ENCODE measurements at regions not wholly inside any gene's neighbourhood (a gene's known extent, or its start where the extent isn't known, plus 50 kb on each side); places are given as distances from the start of the nearest gene placed in this dataset.

- TF ChIP-seq, protein P1, sequence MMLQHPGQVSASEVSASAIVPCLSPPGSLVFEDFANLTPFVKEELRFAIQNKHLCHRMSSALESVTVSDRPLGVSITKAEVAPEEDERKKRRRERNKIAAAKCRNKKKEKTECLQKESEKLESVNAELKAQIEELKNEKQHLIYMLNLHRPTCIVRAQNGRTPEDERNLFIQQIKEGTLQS (IDR thresholded peaks at IDR 0.05): no peak
- TF ChIP-seq, protein P2, sequence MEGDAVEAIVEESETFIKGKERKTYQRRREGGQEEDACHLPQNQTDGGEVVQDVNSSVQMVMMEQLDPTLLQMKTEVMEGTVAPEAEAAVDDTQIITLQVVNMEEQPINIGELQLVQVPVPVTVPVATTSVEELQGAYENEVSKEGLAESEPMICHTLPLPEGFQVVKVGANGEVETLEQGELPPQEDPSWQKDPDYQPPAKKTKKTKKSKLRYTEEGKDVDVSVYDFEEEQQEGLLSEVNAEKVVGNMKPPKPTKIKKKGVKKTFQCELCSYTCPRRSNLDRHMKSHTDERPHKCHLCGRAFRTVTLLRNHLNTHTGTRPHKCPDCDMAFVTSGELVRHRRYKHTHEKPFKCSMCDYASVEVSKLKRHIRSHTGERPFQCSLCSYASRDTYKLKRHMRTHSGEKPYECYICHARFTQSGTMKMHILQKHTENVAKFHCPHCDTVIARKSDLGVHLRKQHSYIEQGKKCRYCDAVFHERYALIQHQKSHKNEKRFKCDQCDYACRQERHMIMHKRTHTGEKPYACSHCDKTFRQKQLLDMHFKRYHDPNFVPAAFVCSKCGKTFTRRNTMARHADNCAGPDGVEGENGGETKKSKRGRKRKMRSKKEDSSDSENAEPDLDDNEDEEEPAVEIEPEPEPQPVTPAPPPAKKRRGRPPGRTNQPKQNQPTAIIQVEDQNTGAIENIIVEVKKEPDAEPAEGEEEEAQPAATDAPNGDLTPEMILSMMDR (IDR thresholded peaks at IDR 0.05 in 2 of 3, conservative IDR thresholded peaks at IDR 0.05 in 1 of 3; ENCODE audit: borderline replicate concordance in 1 of 3, insufficient read depth in 1 of 3, low read depth in 2 of 3, low read length in 2 of 3): no peak
- no peak for TF ChIP-seq FOSL1 (IDR thresholded peaks at IDR 0.05; ENCODE audit: low read depth)
Measured at GRCh38 chr13:105220881-105221280, 1314.6 kb downstream of the EFNB2 start.

All from HCT116 (cell line).